K562 (cell line): ENCODE measurements at regions not wholly inside any gene's neighbourhood (a gene's known extent, or its start where the extent isn't known, plus 50 kb on each side); places are given as distances from the start of the nearest gene placed in this dataset.

ENCODE experiments used
- BMI1 ChIP-seq: fragments of 150-350 bp; IDR thresholded peaks from 2 replicates; pipeline ENCODE4 v1.6.1; 2014; ENCODE audit warnings: low read length
- RBM22 ChIP-seq: fragments of 200-400 bp; formaldehyde crosslinking; IDR thresholded peaks from 2 replicates; pipeline ENCODE4 v1.6.1; 2018; ENCODE audit warnings: low read length, low read depth; ENCODE audit not compliant: poor library complexity, severe bottlenecking
- ZNF518B ChIP-seq: fragments of 250-450 bp; sonication (Bioruptor Pico); IDR thresholded peaks from 2 replicates; pipeline ENCODE4 v1.5.0; 2021; ENCODE audit warnings: mild to moderate bottlenecking, moderate library complexity
- ZNF668 ChIP-seq: fragments of 250-450 bp; sonication (Bioruptor Pico); IDR thresholded peaks from 2 replicates; pipeline ENCODE4 v1.8.0; 2022; ENCODE audit warnings: mild to moderate bottlenecking, inconsistent platforms
- TF ChIP-seq, protein P1 (sequence below): IDR thresholded peaks from 3 replicates; pipeline ENCODE4 v1.6.1; 2011; ENCODE audit warnings: borderline replicate concordance, mild to moderate bottlenecking, moderate library complexity; ENCODE audit not compliant: insufficient read length; ENCODE audit errors: extremely low read depth
- TF ChIP-seq, protein P2 (sequence below): sonication (generic); formaldehyde crosslinking; IDR thresholded peaks from 2 replicates; pipeline ENCODE4 v1.8.0; 2022; ENCODE audit warnings: mild to moderate bottlenecking, missing genetic modification reagents
- TF ChIP-seq, protein P3 (sequence below): fragments of 450-650 bp; IDR thresholded peaks from 2 replicates; pipeline ENCODE4 v1.6.1; 2016; ENCODE audit warnings: borderline replicate concordance

- TF ChIP-seq, protein P1, sequence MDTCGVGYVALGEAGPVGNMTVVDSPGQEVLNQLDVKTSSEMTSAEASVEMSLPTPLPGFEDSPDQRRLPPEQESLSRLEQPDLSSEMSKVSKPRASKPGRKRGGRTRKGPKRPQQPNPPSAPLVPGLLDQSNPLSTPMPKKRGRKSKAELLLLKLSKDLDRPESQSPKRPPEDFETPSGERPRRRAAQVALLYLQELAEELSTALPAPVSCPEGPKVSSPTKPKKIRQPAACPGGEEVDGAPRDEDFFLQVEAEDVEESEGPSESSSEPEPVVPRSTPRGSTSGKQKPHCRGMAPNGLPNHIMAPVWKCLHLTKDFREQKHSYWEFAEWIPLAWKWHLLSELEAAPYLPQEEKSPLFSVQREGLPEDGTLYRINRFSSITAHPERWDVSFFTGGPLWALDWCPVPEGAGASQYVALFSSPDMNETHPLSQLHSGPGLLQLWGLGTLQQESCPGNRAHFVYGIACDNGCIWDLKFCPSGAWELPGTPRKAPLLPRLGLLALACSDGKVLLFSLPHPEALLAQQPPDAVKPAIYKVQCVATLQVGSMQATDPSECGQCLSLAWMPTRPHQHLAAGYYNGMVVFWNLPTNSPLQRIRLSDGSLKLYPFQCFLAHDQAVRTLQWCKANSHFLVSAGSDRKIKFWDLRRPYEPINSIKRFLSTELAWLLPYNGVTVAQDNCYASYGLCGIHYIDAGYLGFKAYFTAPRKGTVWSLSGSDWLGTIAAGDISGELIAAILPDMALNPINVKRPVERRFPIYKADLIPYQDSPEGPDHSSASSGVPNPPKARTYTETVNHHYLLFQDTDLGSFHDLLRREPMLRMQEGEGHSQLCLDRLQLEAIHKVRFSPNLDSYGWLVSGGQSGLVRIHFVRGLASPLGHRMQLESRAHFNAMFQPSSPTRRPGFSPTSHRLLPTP = no peak
- TF ChIP-seq, protein P2, sequence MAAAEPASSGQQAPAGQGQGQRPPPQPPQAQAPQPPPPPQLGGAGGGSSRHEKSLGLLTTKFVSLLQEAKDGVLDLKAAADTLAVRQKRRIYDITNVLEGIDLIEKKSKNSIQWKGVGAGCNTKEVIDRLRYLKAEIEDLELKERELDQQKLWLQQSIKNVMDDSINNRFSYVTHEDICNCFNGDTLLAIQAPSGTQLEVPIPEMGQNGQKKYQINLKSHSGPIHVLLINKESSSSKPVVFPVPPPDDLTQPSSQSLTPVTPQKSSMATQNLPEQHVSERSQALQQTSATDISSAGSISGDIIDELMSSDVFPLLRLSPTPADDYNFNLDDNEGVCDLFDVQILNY (CRISPR knock-in tag) = no peak
- TF ChIP-seq ZNF668 (CRISPR knock-in tag) = no peak
- TF ChIP-seq RBM22 = no peak
- TF ChIP-seq BMI1 = no peak
- TF ChIP-seq ZNF518B (CRISPR knock-in tag) = no peak
- TF ChIP-seq, protein P3, sequence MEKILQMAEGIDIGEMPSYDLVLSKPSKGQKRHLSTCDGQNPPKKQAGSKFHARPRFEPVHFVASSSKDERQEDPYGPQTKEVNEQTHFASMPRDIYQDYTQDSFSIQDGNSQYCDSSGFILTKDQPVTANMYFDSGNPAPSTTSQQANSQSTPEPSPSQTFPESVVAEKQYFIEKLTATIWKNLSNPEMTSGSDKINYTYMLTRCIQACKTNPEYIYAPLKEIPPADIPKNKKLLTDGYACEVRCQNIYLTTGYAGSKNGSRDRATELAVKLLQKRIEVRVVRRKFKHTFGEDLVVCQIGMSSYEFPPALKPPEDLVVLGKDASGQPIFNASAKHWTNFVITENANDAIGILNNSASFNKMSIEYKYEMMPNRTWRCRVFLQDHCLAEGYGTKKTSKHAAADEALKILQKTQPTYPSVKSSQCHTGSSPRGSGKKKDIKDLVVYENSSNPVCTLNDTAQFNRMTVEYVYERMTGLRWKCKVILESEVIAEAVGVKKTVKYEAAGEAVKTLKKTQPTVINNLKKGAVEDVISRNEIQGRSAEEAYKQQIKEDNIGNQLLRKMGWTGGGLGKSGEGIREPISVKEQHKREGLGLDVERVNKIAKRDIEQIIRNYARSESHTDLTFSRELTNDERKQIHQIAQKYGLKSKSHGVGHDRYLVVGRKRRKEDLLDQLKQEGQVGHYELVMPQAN = no peak
These were observed 267.7 kb upstream of the GAS1 start (continued) for GRCh38 chr9:87214991-87215390.
